ENCODE measurements at regions not wholly inside any gene's neighbourhood (a gene's known extent, or its start where the extent isn't known, plus 50 kb on each side); places are given as distances from the start of the nearest gene placed in this dataset.

DNA sequence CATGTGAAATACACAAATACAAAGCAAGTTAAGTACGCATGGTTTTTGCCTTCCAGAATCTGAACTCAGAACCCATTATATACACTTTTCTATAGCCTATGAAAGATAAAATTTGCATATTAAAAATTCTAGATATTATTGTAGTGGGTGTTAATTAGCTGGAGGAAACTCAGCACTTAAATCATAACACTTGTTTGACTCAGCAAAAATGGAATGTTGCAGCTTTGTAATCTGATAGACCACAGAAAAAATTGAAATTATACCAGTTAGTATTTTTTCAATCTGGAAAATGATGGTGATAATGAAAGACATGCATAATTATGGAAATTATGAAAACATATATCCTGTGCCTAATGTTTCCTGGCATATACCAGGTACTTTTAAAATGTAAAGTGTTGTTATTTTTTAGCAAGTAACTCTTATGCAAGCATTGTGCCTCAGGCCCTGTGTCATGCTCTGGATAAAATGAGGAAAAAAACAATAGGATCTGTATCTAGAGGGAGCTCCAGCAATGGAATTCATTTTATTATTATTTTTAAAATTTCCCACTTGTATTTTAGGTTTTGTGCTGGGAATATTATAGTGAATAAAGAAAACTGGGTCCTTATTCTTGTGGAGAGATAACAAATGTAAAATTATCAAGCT is 490.4 kb upstream of the SEMA3A start:
- Histone ChIP-seq H3K4me3 (ENCODE audit: low read depth, low read length, poor library complexity, severe bottlenecking) (no peak overlapping the region), H3K79me2 (ENCODE audit: insufficient read depth, low read depth, low read length) (no peaks in the 10 kb centered on the region), H2AFZ (ENCODE audit: low read length) (no peak overlapping the region), H3K4me1 (ENCODE audit: insufficient read depth, low read length, poor library complexity, severe bottlenecking) (no peaks in the 10 kb centered on the region), H3K27ac (ENCODE audit: low read depth, low read length, poor library complexity, severe bottlenecking) (no peak overlapping the region), H3K36me3 (ENCODE audit: insufficient read depth, low read length) (no peaks in the 10 kb centered on the region), H3K4me2 (ENCODE audit: low read length) (no peak overlapping the region), H3K9me3 (ENCODE audit: low read length) (no peaks in the 10 kb centered on the region), H3K9me2 (ENCODE audit: insufficient read depth, low read length) (no peaks in the 10 kb centered on the region), H4K20me1 (ENCODE audit: insufficient read depth, low read length) (no peaks in the 10 kb centered on the region)
- BruUV-seq (replicated peaks), result no TSS peak
- POLR2A ChIA-PET, result no interaction called here
- CTCF ChIA-PET (ENCODE audit: unreplicated experiment), result no interaction called here
- intact Hi-C loops (cut with micrococcal nuclease; ENCODE audit: unreplicated experiment), result no loop called here
- TF ChIP-seq EZH2phosphoT487 (IDR thresholded peaks at IDR 0.05; ENCODE audit: borderline replicate concordance, low read depth, low read length), result no peak
- TF ChIP-seq, protein P1, sequence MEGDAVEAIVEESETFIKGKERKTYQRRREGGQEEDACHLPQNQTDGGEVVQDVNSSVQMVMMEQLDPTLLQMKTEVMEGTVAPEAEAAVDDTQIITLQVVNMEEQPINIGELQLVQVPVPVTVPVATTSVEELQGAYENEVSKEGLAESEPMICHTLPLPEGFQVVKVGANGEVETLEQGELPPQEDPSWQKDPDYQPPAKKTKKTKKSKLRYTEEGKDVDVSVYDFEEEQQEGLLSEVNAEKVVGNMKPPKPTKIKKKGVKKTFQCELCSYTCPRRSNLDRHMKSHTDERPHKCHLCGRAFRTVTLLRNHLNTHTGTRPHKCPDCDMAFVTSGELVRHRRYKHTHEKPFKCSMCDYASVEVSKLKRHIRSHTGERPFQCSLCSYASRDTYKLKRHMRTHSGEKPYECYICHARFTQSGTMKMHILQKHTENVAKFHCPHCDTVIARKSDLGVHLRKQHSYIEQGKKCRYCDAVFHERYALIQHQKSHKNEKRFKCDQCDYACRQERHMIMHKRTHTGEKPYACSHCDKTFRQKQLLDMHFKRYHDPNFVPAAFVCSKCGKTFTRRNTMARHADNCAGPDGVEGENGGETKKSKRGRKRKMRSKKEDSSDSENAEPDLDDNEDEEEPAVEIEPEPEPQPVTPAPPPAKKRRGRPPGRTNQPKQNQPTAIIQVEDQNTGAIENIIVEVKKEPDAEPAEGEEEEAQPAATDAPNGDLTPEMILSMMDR (conservative IDR thresholded peaks at IDR 0.05; ENCODE audit: low read length), result no peak
- no peak for DNase-seq (ENCODE audit: low spot score)

DNA sequence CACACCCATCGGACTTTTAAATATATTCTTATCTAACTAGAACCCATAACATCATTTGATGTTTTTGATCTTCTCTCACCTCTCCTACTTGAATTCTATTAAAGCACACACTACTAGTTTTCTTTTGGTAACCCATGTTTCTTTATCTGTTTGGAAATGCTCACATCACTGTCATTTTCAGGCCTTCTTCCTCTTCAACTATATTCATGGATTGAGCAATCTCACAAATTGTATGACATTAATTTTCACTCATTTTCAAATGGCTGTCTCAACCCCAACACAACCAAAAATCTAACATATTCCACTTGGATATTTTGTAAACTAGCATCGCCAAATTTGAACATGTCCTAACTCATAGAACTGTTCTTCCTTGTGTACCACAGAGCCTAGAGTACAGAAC is 488.0 kb upstream of the SEMA3A start:
- Histone ChIP-seq H3K9me2 (ENCODE audit: insufficient read depth, low read length) (no peaks in the 10 kb centered on the region), H4K20me1 (ENCODE audit: insufficient read depth, low read length) (no peaks in the 10 kb centered on the region), H2AFZ (ENCODE audit: low read length) (no peak overlapping the region), H3K4me2 (ENCODE audit: low read length) (no peak overlapping the region), H3K4me3 (ENCODE audit: low read depth, low read length, poor library complexity, severe bottlenecking) (no peak overlapping the region), H3K36me3 (ENCODE audit: insufficient read depth, low read length) (no peaks in the 10 kb centered on the region), H3K27ac (ENCODE audit: low read depth, low read length, poor library complexity, severe bottlenecking) (no peak overlapping the region), H3K9me3 (ENCODE audit: low read length) (no peaks in the 10 kb centered on the region), H3K79me2 (ENCODE audit: insufficient read depth, low read depth, low read length) (no peaks in the 10 kb centered on the region), H3K4me1 (ENCODE audit: insufficient read depth, low read length, poor library complexity, severe bottlenecking) (no peaks in the 10 kb centered on the region)
- BruUV-seq (replicated peaks), result no TSS peak
- DNase-seq (ENCODE audit: low spot score), result no peak
- TF ChIP-seq, protein P1 (conservative IDR thresholded peaks at IDR 0.05; ENCODE audit: low read length), result no peak
- TF ChIP-seq EZH2phosphoT487 (IDR thresholded peaks at IDR 0.05; ENCODE audit: borderline replicate concordance, low read depth, low read length), result no peak
- POLR2A ChIA-PET, result interaction anchor here (0.6 kb wide), 1 partner anchor 802 kb away, joined by 3 read pairs; no protein-coding TSS in a partner anchor
- intact Hi-C loops (cut with micrococcal nuclease; ENCODE audit: unreplicated experiment), result no loop called here
- CTCF ChIA-PET (ENCODE audit: unreplicated experiment), result no interaction called here

DNA sequence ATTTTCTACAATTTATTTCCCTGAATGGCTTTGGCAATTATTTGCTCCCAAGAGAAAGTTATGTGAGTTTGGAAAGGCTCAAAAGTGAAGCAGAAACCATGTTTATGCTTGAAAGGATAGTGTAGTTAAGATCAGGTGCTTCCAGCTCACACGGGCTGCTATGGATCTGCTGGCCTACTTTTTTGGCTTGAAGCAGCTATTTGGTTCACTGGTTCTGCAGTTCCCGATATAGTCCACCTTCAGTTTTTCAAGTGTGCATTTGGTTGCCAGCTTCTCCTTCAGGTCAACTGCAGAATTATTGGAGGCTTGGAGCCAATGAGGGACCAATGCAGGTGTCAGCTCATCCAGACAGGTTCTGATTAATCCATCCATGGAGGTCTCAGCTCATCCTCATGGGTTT is 484.3 kb upstream of the SEMA3A start:
- no peak overlapping the region for H3K4me3 ChIP-seq (ENCODE audit: low read depth, low read length, poor library complexity, severe bottlenecking)
- H4K20me1 ChIP-seq (ENCODE audit: insufficient read depth, low read length), result no peaks in the 10 kb centered on the region
- H2AFZ ChIP-seq (ENCODE audit: low read length), result no peak overlapping the region
- H3K27ac ChIP-seq (ENCODE audit: low read depth, low read length, poor library complexity, severe bottlenecking), result no peak overlapping the region
- H3K36me3 ChIP-seq (ENCODE audit: insufficient read depth, low read length), result no peaks in the 10 kb centered on the region
- BruUV-seq (replicated peaks), result no TSS peak
- POLR2A ChIA-PET, result no interaction called here
- H3K4me1 ChIP-seq (ENCODE audit: insufficient read depth, low read length, poor library complexity, severe bottlenecking), result no peaks in the 10 kb centered on the region
- DNase-seq (ENCODE audit: low spot score), result no peak
- H3K9me2 ChIP-seq (ENCODE audit: insufficient read depth, low read length), result no peaks in the 10 kb centered on the region
- H3K79me2 ChIP-seq (ENCODE audit: insufficient read depth, low read depth, low read length), result no peaks in the 10 kb centered on the region
- TF ChIP-seq, protein P1 (conservative IDR thresholded peaks at IDR 0.05; ENCODE audit: low read length), result no peak
- no peak for TF ChIP-seq EZH2phosphoT487 (IDR thresholded peaks at IDR 0.05; ENCODE audit: borderline replicate concordance, low read depth, low read length)
- H3K9me3 ChIP-seq (ENCODE audit: low read length), result no peaks in the 10 kb centered on the region
- H3K4me2 ChIP-seq (ENCODE audit: low read length), result no peak overlapping the region
- intact Hi-C loops (cut with micrococcal nuclease; ENCODE audit: unreplicated experiment), result no loop called here
- CTCF ChIA-PET (ENCODE audit: unreplicated experiment), result no interaction called here
